ENCODE measurements at regions not wholly inside any gene's neighbourhood (a gene's known extent, or its start where the extent isn't known, plus 50 kb on each side); places are given as distances from the start of the nearest gene placed in this dataset.
A peak's percentile ranks its signal among the peaks of the same experiment; 100 is the strongest.

DNA sequence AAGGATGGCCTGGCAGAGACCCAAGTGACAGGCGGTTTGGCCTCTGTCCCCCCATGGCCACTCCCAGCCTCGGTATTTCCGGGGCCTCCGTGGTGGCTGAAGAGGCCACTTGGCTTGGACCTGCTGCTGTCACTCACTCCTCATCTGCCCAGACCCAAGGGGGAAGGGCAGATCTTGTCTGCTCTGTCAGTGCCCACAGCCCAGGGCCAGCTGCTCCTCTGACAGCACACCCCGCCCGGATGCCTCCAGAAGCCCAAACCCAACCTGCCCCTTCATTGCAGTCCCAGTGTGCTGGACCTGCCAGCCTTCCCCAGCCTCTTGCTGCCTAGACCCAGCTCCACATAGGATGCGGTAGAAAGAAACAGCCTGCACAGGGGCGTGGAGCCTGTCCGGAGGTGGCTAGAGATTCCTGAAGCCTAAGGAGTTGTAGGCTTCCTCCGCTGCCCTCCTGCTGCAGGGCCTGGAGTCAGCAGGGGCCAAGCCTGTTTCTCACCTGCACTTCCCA is 52.0 kb downstream of the MAGEF1 start:
- no peak for DNase-seq (ENCODE audit: low read depth)

DNA sequence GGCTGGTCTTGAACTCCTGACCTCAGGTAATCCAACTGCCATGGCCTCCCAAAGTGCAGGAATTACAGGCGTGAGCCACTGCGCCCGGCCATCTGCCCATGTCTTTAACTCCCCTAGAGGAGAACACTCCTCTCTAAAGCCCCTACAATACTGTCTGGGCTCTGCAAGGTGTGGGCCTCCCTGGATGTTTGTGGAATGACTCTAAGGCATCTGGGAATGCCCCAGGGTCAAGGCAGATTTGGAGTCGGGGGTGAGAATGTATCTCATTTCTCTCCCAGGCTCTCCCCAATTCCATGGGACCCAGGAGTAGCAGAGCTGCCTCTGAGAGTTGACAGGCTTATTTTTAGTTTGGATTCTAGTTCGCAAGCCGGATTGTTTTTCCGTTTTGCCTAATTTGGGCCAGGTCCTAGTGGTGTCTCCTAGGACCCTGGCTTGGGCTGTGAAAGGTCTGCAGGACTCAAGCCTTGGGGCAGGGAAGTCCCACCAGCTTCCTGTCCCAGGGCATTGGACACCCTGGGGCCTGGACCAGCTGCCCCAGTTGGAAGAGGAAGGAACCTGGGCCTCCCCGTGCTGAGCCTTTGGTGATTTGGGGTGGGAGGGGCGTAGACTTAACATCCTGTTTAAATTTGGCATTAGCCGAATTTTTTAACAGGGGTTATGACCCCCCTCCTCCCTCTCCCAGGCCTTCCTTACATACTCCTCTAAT is 53.5 kb downstream of the MAGEF1 start:
- DNase-seq (ENCODE audit: low read depth): no peak

DNA sequence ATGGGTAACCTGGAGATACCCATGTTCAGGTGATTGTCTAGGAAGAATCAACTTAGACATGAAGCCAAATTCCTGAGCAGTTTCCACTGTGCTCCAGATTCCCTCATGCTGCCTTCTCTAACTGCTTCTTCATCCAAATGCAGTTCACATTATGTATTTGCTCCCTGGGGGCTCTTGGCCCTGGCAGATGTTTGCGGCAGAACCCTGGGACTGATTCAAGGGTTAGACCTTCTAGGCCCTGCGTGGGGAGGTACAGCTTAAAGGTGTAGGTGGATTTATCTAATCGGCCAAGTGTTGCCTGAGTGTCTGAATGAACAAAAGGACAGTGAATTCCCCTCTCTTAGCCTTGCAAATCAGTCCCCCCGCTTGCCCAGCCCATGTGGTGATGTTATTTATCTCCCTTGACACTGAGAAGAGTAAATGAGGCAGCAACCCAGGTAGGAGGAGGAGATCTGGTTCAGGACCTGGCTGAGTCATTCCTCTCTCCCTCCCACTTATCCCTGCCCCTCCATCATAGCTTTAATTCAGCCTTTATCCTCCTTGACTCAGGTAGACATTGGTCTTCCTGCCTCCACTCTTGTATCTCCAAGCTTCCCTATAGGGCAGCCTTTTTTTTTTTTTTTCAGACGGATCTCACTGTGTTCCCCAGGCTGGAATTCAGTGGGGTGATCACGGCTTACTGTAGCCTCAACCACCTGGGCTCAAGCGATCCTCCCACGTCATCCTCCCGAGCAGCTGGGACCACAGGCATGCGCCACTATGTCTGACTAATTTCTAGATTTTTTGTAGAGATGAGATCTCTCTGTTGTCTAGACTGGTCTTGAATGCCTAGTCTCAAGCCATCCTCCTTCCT is 54.8 kb downstream of the MAGEF1 start:
- peak; percentile 87 for DNase-seq (ENCODE audit: low read depth)

DNA sequence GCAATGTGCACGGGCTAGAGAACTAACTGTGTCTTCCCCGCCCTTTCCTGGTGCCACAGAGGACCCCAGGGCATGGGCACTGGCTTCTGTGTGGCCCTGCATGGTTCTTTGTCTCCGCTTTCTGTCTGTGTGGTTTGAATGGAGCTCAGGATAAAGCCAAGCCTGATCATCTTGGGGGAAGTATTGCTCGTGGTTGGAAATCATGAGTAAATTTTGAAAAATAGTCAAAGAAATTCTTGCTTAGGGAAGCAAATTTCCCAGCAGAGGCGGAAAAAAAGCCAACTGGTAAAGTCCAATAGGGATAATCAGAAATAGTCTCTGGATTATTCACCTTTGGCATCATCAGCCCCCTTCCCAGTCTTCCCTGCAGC is 55.4 kb downstream of the MAGEF1 start:
- no peak for DNase-seq (ENCODE audit: low read depth)

DNA sequence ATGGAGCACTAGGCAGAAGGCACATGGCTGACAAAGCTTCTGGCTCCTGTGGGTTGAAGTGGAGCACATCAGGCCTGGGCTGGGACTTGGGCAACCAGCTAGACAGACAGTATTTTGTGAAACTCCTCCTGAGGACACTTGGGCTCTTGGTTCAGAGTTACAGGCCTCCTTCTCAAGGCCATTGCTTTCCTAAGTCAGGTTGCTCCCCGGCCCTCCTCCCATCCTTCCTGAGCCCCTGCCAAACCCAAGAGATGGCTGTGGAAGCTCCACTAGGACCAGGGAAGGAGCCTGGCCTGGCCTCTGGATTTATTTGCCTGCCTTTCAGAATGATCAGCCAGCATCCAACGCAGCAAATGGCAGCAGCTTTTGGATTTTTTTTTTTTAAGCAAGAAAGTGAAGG is 56.3 kb downstream of the MAGEF1 start:
- DNase-seq (ENCODE audit: low read depth): no peak

DNA sequence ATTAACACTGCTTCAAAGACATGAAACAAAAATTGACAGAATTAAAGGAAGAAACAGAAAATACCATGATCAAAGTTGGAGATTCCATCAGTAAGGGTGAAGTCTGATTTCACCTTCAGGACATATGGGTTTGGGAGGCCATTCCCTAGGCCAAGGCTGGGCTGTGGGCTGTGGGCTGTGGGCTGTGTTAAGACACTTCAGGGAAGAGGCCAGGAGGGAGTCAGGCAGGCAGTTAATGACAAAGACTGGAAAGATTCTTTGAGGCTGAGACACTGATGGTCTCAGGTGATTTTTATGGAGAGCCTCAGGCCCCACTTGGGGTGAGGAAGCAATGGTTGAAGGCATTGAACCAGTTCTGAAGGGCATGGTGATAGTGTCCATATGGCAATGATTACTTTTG is 57.5 kb downstream of the MAGEF1 start:
- no peak for DNase-seq (ENCODE audit: low read depth)

DNA sequence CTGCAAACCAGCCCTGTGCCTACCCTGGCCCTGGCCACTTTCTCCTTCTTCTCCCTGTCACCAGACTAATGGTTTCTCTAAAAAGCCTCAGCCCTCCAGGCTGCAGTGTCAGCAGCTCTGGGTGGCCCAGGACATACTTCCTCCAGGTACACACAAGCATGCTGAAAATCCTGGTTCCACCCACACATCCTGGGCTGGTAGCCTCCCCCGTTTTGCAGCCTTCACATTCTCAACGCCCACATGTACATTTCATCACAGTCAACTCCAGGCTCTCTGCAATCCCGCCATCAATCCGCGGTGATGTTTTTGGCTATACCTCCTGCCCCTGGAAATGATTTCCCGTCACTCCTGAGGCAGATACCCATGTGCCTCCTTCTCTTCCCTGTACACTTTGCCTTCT is 59.4 kb downstream of the MAGEF1 start:
- DNase-seq (ENCODE audit: low read depth): no peak

DNA sequence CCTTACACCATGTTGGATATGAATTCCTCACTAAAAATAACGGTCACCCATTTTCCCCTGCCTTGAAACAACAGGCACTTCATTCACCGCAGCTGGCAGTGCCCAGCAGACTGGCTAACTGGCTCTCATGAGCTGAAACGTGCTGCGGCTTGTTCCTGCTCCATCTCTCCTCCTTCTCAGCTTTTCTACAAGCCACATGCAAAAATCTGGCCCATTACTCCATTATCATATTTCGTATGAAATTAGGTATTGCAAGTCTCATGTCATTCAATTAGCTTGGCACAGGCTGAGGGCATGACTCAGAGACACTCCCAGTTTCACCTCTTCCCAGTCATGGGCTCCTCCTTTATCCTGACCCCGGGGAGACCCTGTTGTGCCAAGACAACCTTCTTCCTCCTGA is 60.0 kb downstream of the MAGEF1 start:
- DNase-seq (ENCODE audit: low read depth): no peak

DNA sequence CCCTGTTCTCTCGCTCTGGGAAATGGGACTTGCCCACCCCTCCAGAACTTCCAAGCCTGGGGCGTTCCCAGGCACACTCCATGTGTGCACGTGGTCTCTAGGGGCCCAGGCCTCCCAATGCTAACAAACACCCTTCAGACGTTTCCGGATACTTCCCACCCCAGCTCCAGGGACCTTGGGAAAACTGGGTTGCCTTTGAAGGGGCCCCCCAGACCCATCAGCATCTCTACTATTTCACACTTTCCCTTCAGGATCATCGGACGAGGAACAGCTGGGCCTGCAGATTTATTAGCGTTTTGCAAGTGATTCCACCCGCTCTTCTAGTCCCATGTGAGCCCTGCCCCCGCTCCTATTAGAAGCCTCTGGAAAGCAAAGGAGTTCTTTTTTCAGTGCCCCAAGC is 63.2 kb downstream of the MAGEF1 start:
- DNase-seq (ENCODE audit: low read depth): no peak

DNA sequence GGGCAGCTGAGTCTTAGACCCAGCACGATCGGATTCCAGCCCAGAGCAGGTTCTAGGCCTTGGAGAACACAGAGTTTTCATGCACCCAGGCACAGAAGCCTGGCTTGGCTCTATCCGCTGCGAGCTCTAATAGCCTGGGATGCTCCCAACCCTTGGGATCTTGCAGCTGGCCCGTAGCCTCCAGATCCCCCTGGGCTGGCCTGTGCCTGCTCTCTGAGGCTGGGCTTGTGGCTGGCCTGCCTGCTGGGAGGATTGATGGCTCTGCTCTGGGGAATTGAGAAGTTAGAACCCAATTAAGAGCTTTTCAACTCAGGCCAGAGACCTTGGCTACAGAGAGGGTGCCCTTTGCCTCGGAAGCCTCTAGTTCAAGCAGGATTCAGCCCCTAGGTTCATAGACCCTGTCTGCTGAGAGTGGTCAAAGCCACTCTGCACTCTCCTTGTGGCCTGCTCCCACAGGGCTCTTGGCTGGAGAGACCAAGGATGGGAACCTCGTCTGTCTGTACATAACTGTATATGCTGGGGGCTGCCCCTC is 64.4 kb downstream of the MAGEF1 start:
- DNase-seq (ENCODE audit: low read depth): no peak

DNA sequence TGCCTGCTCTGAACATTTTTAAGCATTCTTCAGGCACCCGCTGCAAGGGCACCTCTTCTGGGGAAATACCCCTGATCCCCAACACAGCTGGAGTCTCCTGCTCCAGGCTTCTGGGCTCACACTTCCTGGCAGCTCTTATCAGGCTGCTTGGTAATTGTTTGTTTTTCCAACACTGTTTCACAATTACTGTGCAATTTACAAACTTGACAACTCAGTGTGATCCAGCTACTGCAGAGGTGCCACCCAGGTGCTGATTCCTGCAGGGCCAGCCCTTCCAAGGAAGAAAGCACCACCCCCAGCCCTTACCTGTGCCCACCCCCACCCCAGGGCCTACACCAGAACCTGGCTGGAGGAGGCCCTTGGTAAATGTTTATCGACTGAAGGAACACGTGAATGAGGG is 66.5 kb downstream of the MAGEF1 start:
- no peak for DNase-seq (ENCODE audit: low read depth)

DNA sequence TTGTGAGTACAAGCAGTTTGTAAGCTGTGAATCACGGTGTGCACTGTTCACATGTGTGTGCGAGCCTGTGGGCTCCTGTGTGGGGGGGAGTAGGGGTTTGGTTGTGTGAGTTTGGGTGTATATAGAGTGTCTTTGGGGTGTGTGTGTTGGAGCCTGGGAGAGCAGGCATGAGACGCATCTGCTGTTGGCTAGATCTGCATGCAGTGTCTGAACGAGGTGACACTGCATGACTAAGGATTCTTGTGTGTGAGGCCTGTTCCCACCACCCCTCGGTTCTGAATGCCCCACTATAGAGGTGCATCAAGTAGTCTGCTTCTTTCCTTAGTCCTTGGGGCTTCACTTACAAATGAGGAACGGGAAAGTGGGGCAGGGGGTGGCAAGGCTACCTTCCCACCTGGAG is 68.4 kb downstream of the MAGEF1 start:
- no peak for DNase-seq (ENCODE audit: low read depth)

DNA sequence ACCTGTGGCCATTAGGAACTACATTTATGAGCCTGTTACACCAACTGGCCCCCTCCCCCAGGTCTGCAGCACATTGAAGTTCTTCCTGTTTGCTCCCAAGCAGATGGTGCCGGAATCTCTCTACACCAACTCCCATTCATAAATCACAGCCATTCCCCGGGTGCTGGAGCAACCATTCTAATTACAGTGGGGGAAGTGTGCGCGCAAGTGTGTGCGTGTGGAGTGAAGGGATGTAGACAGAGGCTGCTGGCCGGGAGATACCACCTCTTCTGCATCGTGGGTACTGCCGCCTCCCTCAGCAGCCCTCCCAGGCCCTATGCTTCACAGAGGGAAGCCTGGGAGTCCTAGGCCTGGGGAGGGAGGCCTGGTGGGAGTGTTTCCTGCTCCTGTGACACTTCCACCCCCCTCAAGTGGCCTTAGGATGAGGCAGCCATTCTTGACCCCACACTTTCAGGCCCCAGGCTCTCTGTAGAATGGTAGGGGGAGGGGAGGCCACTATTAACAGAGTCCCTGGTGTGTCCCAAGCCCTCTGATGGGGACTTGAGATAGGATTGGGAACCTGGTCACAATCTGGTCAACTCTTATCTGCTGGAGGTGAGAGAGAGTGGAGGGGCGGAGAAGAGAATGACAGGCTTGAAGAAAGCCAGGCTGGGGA is 69.1 kb downstream of the MAGEF1 start:
- no peak for DNase-seq (ENCODE audit: low read depth)

DNA sequence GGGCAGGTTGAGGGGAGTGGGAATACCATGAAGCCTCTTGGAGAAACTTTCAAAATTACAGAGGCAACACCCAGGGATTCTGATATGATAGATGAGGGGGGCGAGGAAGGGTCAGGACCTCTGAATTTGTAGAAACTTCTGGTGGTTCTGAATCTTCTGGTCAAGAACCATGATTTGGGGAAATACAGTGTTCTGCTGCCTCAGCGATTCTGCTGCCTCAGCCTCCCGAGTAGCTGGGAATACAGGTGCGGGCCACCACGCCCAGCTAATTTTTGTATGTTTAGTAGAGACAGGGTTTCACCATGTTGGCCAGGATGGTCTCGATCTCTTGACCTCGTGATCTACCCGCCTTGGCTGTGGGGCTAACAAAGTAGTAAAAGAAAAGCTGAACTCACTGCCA is 70.4 kb downstream of the MAGEF1 start:
- no peak for DNase-seq (ENCODE audit: low read depth)

DNA sequence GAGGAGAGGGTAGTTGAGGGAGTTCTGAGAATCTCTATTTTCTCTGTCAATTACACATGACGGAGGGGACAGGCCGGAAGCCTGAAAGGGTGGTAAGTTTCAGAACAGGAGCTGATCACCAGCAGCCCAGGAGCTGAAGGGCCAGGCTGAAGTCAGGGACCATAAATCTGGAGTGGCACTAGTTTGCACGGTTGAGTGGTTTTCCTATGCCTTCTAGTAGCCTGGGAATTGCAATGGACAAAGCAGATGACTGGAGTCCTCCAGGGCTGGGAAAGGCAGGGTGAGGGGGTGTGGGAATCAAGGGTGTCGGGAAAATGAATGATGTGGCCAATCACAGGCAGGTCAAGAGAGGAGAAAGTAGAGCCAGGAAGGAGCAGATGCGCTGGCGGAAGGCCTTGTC is 72.5 kb downstream of the MAGEF1 start:
- no peak for DNase-seq (ENCODE audit: low read depth)

DNA sequence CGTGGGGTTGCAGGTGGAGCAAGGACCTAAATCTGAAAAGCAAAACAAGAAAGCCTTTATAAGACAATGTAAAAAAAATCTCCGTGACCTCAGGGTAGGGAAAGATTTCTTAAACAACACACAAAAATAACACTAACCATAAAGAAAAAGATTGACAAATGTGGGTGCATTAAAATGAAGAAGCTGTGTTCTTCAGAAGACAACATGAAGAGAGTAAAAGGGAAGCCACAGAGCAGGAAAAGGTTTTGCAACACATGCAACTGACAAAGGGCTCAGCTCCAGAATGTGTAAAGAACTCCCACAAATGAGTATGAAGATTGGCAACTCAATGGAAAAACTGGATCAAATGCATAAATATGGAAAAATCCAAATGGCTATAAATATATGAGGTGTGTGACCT is 74.2 kb downstream of the MAGEF1 start:
- DNase-seq (ENCODE audit: low read depth): no peak

DNA sequence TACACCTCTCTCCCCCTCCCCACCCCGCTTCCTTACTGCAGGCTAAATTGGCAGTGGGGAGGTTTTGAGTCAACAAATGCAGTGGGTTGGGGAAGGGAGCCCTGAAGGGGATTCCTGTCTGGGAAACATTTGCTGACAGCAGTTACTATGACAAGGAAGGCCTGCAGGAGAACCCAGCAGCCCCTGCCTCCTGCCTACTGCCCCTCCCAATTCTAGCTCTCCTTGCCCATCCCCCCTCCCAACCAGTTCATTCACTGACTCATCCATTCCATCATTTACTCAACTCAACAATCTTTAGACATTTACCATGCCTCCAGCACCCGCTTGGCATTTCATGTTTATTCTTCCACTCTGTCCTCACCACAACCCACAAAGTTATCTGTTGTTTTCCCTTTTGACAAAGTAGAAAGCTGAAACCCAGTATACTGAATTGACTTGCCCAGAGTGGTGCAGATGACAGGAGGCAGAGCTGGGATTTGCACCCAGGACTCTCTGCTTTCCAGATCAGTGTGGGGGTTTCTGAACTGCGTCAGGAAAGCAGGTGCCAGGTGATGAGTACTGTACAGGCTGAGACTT is 75.0 kb downstream of the MAGEF1 start:
- peak; percentile 49 for DNase-seq (ENCODE audit: low read depth)

DNA sequence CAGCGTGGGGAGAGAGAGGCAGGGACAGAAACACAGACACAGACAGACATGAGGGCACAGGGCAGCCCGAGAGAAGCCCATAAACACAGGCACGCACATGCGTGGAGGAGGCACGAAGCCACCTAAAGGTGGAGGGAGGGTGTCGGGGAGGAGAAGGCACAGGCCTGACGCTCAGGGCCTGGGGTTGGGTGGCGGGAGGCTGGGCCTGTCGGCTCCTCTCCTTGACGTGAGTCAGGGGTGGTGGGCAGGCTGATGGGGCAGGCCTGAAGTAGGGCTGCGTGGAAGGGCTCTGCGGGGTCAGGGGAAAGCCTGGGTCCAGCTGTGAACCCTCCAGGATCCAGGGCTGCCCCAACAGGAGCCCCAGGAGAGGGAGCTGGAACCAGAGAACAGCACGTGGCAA is 74.2 kb downstream of the EPHB3 start:
- DNase-seq (ENCODE audit: low read depth): no peak

DNA sequence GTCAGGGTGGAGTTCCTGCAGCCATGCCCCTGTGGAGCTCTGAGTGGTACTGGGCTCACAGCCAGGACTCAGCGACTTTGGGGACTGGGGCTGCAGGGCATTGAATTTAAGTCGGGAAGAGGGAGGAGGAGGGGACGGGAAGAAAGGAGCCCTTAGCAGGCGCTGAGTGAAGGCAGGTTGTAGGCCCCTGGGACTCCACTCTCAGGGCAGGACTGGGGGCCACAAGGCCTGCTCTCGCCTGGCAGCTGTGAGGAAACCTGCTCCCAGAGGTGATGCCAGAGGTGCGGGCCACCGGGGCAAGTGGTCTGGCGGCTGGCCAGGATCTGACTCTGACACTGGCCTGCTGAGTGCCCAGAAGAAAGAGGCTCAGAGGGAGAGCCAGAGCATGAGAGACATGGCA is 73.5 kb downstream of the EPHB3 start:
- DNase-seq (ENCODE audit: low read depth): no peak

DNA sequence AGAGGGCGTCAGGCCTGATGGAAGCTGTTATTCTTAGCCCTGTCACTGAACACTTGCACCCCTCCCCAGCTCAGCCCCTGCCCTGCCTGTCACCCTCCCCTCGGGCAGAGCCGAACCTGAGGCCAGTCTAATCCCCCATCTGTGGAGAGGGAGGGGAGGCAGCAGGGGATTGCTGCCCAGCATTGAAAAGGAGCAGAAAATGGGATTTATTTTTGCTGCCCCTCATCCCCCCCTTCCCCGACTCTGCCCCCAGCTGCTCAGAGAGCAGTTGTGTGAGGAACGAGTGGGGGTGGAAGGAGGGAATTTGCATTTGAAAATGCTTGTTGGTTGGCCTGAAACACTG is 71.6 kb downstream of the EPHB3 start:
- DNase-seq (ENCODE audit: low read depth): no peak

DNA sequence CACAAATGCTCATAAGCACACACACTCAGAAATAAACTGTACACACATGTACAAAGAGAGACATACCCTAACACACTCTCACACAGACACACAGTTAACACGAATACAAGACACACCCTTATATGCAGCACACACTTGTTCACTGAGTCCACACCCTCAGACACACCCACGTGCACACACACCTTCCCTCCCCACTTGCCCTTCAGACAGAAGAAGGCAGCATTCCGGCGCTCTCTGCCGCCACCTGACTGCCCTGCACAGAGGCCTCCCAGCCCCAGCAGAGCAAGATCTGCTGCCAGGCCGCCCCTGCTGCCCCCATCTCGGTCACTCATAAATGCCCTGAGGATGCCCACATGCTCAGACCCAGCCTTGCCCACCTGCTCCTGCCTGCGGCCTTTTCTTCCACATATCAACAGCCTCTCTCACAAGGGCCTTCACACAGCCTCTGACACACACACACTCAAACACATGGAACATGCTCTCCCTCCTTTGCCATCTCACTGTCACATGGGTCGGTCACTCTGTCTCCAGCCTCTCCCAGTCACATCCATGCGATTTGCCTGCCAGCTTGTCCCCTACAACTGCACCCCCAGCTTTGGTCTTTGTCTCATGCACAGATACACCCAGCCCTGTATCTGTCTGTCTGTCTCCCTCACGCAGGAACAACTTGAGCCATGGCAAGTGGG is 71.1 kb downstream of the EPHB3 start:
- DNase-seq (ENCODE audit: low read depth): no peak
